ENCODE measurements at regions not wholly inside any gene's neighbourhood (a gene's known extent, or its start where the extent isn't known, plus 50 kb on each side); places are given as distances from the start of the nearest gene placed in this dataset.

DNA sequence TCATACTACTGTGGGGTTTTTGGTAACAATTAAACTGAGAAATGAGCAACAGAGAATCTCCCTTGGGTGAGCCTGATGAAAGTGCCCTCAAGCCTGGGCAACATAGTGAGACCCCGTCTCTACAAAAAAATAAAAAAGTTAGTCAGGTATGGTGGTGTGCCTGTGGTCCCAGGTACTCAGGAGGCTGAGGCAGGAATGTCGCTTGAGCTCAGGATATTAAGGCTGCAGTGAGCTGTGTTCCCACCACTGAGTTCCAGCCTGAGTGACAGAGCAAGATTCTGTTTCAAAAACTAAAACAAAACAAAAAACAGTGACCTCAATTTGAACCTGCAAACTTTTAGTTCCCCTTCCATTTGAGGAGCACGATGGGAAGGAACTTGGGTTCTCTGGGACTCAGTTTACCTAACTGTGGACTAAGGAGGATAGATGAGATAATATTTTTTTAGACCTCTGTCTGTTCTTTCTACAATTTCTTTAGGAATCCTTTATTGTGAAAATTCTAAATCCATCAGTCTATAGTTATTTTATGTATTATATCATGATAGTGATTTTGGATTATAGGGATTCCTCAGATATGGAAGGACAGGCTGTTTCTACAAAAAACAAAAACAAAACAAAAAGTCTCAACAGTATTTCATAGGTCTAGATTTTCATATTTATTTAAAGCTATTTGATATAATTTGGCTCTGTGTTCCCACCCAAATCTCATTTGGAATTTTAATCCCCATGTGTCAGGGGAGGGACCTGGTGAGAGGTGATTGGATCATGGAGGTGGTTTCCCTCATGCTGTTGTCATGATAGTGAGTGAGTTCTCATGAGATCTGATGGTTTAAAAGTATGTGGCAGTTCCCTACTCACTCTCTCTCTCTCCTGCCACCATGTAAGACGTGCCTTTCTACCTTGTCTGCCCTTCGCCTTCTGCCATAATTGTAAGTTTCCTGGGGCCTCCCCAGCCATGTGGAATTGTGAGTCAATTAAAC is 178.6 kb downstream of the MYCN start:
- TF ChIP-seq FOXP2 (optimal IDR thresholded peaks at IDR 0.05; ENCODE audit: borderline replicate concordance, extremely low read depth, extremely low read length, insufficient read depth) (no peak), TAF1 (IDR thresholded peaks at IDR 0.05; ENCODE audit: borderline replicate concordance, insufficient read depth, low read length) (no peak), POLR2AphosphoS5 (IDR thresholded peaks at IDR 0.05; ENCODE audit: low read depth, low read length) (no peak), SIN3A (IDR thresholded peaks at IDR 0.05; ENCODE audit: borderline replicate concordance, insufficient read depth, low read length) (no peak)
- TF ChIP-seq, protein P1, sequence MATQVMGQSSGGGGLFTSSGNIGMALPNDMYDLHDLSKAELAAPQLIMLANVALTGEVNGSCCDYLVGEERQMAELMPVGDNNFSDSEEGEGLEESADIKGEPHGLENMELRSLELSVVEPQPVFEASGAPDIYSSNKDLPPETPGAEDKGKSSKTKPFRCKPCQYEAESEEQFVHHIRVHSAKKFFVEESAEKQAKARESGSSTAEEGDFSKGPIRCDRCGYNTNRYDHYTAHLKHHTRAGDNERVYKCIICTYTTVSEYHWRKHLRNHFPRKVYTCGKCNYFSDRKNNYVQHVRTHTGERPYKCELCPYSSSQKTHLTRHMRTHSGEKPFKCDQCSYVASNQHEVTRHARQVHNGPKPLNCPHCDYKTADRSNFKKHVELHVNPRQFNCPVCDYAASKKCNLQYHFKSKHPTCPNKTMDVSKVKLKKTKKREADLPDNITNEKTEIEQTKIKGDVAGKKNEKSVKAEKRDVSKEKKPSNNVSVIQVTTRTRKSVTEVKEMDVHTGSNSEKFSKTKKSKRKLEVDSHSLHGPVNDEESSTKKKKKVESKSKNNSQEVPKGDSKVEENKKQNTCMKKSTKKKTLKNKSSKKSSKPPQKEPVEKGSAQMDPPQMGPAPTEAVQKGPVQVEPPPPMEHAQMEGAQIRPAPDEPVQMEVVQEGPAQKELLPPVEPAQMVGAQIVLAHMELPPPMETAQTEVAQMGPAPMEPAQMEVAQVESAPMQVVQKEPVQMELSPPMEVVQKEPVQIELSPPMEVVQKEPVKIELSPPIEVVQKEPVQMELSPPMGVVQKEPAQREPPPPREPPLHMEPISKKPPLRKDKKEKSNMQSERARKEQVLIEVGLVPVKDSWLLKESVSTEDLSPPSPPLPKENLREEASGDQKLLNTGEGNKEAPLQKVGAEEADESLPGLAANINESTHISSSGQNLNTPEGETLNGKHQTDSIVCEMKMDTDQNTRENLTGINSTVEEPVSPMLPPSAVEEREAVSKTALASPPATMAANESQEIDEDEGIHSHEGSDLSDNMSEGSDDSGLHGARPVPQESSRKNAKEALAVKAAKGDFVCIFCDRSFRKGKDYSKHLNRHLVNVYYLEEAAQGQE (IDR thresholded peaks at IDR 0.05; ENCODE audit: insufficient read depth in 1 of 2, low read depth in 2 of 2, low read length in 2 of 2), result no peak

DNA sequence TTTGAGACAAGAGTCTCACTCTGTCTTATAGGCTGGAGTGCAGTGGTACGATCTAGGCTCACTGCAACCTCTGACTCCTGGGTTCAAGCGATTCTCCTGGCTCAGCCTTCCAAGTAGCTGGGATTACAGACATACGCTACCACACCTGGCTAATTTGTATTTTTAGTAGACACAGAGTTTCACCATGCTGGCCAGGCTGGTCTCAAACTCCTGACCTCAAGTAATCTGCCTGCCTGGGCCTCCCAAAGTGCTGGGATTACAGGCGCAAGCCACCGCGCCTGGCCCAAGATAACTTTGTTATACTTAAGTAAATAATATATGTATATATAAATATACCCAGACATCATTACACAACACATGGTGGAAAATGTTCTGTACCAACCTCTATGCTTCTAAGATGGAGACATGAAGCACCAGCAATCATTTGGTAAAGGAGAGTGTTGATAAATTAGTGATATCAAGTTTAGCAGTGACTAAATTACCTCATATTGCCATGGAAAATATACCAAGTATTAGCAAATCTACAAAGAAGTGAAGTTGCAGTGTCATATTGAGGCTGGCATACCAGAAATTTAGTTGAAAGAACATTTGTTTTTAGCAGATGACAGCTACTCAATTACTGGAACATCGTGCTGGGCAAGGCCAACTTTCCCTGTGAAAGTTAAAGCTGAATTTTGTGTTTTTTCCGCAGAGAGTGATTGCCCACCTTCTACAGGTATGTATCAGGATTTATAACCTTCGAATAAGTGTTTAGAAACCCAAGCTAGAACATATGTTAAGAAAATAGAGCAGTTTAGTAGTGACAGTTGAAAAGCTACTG is 177.7 kb downstream of the MYCN start:
- TF ChIP-seq FOXP2 (optimal IDR thresholded peaks at IDR 0.05; ENCODE audit: borderline replicate concordance, extremely low read depth, extremely low read length, insufficient read depth) (no peak), POLR2AphosphoS5 (IDR thresholded peaks at IDR 0.05; ENCODE audit: low read depth, low read length) (no peak), TAF1 (IDR thresholded peaks at IDR 0.05; ENCODE audit: borderline replicate concordance, insufficient read depth, low read length) (no peak), SIN3A (IDR thresholded peaks at IDR 0.05; ENCODE audit: borderline replicate concordance, insufficient read depth, low read length) (no peak)
- TF ChIP-seq, protein P1 (IDR thresholded peaks at IDR 0.05; ENCODE audit: insufficient read depth in 1 of 2, low read depth in 2 of 2, low read length in 2 of 2), result no peak

DNA sequence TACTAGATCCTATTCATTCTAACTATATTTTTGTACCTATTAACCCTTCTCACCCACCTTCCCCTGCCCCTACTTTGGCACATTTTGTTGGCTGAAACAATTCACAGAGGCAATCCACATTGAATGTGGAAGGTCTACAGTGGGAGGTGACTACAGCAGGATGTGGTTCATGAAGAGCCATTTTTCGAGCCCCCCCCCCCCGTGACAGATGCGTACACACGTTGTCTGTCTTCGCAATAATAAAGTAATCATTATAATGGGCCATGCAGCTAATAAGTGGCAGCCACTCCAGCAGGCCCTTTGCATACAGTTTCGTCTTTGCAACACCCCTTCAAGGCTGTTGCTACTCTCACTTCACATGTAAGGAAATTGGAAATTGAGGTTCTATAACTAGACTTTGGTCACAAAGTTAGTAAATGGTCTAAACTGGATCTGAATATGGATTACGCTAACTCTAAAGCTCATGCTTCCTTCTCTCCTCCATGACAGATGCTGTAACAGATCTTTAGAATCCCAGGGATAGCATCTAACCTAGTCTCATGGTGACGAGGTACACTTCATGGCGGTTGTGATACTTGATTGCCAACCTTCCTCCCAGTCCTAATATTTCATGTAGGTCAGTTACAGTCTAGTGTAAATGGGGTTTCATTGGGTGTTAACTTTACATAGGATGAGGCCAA is 176.8 kb downstream of the MYCN start:
- no peak for TF ChIP-seq SIN3A (IDR thresholded peaks at IDR 0.05; ENCODE audit: borderline replicate concordance, insufficient read depth, low read length)
- TF ChIP-seq POLR2AphosphoS5 (IDR thresholded peaks at IDR 0.05; ENCODE audit: low read depth, low read length), result no peak

DNA sequence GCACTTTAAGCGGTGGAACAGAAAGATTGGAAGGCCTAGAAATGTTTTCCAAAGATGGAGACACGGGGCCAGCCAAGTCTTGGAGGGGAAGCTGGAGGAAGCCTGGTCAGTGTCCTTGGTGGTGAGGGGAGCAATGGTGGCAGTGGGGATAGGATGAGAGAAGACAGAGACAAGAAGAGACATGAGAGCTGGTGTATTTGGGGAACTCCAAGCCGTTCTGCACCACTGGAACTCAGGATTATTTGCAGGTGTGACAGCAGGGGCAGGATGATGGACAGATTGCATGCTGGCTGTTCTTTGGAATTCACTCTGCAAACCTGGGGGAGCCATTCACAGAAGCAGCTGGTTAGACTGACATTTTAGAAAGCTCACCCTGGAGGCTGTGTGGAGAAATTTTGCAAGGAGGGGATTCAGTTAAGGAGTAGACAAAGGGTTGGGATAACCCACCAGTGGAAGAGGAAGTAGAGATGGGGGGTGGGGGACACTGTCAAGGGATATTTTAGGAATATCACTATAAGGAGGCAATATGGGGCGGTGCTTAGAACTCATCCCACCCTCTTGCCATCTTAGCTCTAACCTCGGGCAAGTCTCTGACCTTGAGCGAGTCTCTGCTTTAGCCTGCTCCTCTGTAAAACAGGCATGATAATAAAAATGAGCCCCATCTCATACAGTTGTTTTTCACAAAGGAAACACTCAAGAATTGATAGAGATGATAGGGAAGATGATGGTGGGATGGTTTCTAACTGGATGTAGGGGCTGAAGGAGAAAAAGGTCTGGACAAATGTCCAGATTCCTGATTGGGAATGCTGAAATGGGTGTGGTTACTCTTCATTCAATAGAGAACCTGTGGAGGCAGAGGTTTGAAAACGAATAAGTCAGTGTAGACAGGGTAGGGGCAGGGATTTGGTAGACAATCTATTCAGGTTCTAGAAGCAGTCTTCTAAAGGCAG is 175.8 kb downstream of the MYCN start:
- TF ChIP-seq SIN3A (IDR thresholded peaks at IDR 0.05; ENCODE audit: borderline replicate concordance, insufficient read depth, low read length) (no peak), TAF1 (IDR thresholded peaks at IDR 0.05; ENCODE audit: borderline replicate concordance, insufficient read depth, low read length) (no peak), POLR2AphosphoS5 (IDR thresholded peaks at IDR 0.05; ENCODE audit: low read depth, low read length) (no peak), FOXP2 (optimal IDR thresholded peaks at IDR 0.05; ENCODE audit: borderline replicate concordance, extremely low read depth, extremely low read length, insufficient read depth) (no peak)

DNA sequence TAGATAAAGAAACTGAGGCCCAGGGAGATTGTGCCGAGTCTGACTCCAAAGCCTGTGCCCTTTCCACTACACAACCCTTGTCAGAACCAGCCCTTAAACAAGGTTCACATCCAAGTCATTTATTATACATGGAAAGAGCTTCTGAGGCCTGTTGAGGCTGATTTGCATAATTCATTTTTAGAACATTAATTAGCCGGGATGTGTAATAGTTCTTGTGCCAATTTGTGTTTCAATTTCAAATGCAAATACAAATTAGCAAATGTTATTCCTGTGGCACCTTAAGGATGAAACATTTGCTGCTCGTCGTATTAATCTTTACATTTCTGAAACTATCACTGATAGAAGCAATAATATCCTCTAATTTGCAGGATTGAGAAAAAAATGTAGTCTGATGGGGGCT is 174.9 kb downstream of the MYCN start:
- no peak for TF ChIP-seq FOXP2 (optimal IDR thresholded peaks at IDR 0.05; ENCODE audit: borderline replicate concordance, extremely low read depth, extremely low read length, insufficient read depth)

DNA sequence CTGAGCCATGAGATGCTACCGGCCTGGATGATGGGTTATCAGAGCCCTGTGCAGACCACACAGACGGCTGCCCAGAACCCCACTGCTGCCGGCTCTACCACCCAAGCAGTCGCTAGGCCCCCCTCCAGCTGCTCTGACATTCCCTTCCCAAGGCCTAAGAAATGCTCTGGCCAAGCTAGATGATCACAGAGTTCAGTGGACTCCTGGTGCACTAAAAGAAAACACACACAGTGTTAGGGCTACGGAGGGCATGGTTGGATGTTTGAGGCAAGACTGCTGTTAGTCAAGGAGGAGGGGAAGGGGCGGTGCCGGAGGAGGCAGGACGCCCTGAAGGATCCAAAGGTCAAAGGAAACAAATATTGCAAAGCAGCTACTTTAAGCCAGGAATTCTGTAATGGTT is 174.5 kb downstream of the MYCN start:
- TF ChIP-seq FOXP2 (optimal IDR thresholded peaks at IDR 0.05; ENCODE audit: borderline replicate concordance, extremely low read depth, extremely low read length, insufficient read depth) (no peak), TAF1 (IDR thresholded peaks at IDR 0.05; ENCODE audit: borderline replicate concordance, insufficient read depth, low read length) (no peak), POLR2AphosphoS5 (IDR thresholded peaks at IDR 0.05; ENCODE audit: low read depth, low read length) (no peak), SIN3A (IDR thresholded peaks at IDR 0.05; ENCODE audit: borderline replicate concordance, insufficient read depth, low read length) (no peak)
- TF ChIP-seq, protein P1 (IDR thresholded peaks at IDR 0.05; ENCODE audit: insufficient read depth in 1 of 2, low read depth in 2 of 2, low read length in 2 of 2), result no peak
